ENCODE measurements at regions not wholly inside any gene's neighbourhood (a gene's known extent, or its start where the extent isn't known, plus 50 kb on each side); places are given as distances from the start of the nearest gene placed in this dataset.

DNA sequence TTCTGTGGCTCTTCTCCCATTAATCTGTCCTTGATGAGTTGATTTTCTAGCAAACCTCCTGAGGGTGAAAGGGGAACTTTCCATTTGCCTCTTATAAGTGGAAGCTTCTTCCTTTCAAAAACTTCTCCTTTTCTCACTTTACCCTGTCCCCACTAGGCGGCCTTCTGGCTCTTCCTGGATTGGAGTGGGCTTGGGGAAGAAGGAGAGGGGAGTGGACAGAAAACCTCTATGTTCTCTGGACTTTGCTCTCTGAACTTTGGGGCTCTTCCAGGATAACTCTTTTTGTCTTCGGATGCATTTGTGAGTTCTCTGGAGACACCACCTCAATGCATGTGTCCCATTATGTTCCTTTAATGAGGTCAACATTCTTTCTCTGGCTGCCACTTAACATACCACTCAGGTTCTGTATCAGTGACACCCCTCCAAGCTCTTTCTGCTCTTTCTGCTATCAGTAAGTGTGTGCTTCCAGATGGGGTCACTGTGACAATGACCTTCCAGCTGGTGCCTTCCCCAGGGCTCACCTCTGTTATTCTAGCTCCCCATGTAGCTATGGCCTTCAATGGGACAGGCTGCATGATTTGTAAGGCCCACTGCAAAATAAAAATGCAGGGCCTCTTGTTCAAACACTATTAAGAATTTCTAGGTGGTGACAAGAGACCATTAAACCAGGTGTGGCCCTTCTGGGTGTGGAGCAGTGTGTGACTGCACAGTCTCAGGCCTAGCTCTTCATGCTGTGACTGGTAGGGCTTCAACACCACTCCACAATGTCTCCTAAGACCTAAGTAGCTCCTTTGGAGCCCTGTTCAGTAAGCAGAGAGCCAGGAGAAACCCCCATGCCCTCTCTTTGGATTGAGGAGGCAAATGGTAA is 389.2 kb downstream of the EFNB2 start:
- Mint-ChIP-seq H3K4me3 (no peak overlapping the region), H3K27me3 (ENCODE audit: insufficient read depth) (peaks cover 2% of the 10 kb centered on the region; the same call in 1 of the 2 replicates), H3K9me3 (no peaks in the 10 kb centered on the region), H3K36me3 (ENCODE audit: low read depth) (peaks cover 17% of the 10 kb centered on the region), H3K27ac (no peak overlapping the region), H3K4me1 (ENCODE audit: low read depth) (peaks cover 44% of the 10 kb centered on the region)
- TF ChIP-seq, protein P1, sequence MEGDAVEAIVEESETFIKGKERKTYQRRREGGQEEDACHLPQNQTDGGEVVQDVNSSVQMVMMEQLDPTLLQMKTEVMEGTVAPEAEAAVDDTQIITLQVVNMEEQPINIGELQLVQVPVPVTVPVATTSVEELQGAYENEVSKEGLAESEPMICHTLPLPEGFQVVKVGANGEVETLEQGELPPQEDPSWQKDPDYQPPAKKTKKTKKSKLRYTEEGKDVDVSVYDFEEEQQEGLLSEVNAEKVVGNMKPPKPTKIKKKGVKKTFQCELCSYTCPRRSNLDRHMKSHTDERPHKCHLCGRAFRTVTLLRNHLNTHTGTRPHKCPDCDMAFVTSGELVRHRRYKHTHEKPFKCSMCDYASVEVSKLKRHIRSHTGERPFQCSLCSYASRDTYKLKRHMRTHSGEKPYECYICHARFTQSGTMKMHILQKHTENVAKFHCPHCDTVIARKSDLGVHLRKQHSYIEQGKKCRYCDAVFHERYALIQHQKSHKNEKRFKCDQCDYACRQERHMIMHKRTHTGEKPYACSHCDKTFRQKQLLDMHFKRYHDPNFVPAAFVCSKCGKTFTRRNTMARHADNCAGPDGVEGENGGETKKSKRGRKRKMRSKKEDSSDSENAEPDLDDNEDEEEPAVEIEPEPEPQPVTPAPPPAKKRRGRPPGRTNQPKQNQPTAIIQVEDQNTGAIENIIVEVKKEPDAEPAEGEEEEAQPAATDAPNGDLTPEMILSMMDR (IDR thresholded peaks at IDR 0.05), result 0 out of 2 replicates have a peak, but pooled peaks have one; percentile 12
- DNase-seq, result no peak

DNA sequence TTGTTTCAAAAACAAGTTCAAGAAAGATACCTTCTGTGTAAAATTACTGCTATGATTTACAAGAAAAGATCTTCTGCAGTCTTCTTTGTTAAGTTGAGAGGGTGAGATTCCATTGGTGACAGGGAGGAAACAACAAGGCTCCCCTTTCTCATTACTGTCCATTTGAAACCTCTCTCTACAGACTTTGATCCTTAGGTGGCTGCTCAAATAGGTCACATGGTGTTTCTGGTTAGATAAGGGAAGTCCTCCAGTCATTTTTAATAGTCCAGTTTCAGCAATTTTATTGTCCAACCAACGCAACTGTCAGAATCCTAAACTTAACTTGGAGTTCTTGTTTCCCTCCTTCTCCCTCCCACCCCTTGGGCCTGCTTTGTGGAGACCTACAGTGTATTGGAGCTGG is 390.4 kb downstream of the EFNB2 start:
- Mint-ChIP-seq H3K27me3 (ENCODE audit: insufficient read depth) (0 out of 2 replicates have a peak, but pooled peaks cover 2% of the 10 kb centered on the region), H3K9me3 (no peaks in the 10 kb centered on the region), H3K36me3 (ENCODE audit: low read depth) (peaks cover 13% of the 10 kb centered on the region), H3K27ac (no peak overlapping the region), H3K4me1 (ENCODE audit: low read depth) (peaks cover 32% of the 10 kb centered on the region), H3K4me3 (no peak overlapping the region)
- no peak for DNase-seq
- TF ChIP-seq, protein P1 (IDR thresholded peaks at IDR 0.05), result no peak

DNA sequence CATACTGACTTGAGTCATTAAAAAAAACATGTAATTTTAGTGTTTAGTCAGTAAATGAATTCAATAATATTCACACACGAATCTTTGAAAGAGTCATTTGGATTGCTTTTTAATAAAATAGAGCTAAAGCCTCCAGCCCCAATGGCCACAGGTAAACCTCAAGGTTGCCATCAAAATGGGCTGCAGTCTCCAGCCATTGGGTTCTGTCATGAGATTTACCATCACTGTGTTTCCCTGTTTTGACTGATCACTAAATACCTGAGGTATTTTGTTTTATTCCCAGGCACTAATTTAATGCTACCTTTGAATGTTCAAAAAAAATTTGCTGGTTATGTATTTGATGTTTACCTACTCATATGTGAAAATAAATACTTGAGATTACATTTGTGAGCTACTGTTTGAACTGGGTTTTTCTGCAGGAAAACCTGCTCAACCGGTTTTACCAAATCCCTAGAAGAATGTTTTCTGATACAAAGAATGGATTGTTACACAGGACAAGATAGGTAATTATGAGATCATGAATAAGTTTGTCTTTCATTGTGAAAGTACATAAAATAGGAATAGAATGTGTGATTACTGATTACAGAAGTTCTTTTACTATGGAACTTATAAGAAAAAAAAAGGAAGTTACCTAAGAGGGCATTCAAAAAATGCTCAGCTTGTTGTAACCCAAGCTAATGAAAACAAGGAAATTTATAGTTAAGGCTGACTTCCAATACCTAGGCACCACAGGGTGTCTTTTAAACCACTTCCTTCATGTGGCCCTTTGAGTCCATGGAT is 391.3 kb downstream of the EFNB2 start:
- Mint-ChIP-seq H3K27ac (no peak overlapping the region), H3K4me3 (no peak overlapping the region), H3K36me3 (ENCODE audit: low read depth) (peaks cover 13% of the 10 kb centered on the region), H3K9me3 (no peaks in the 10 kb centered on the region), H3K27me3 (ENCODE audit: insufficient read depth) (0 out of 2 replicates have a peak, but pooled peaks cover 2% of the 10 kb centered on the region), H3K4me1 (ENCODE audit: low read depth) (peaks cover 31% of the 10 kb centered on the region)
- DNase-seq, result no peak
- TF ChIP-seq, protein P1 (IDR thresholded peaks at IDR 0.05), result no peak

DNA sequence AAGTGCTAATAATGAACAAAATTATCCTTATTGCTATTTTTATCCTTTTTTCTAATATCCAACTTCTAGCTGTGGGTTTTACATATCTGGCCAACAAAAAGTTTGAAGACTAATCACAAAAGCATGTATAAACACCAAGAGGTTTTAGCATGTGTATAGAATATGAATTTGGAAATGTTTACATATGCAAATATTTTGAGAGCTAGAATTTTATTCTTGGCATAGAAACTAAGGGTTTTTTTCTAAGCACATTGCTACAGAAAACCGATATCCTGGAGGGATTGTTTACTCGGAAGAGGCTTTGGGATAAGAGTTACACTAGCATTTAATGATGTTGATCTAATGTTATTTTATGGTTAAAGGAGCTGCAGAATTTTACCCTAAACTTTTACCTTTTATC is 392.1 kb downstream of the EFNB2 start:
- DNase-seq, result no peak
- no peaks in the 10 kb centered on the region for H3K9me3 Mint-ChIP-seq
- 0 out of 2 replicates have a peak, but pooled peaks cover 2% of the 10 kb centered on the region for H3K27me3 Mint-ChIP-seq (ENCODE audit: insufficient read depth)
- peaks cover 32% of the 10 kb centered on the region for H3K4me1 Mint-ChIP-seq (ENCODE audit: low read depth)
- TF ChIP-seq, protein P1 (IDR thresholded peaks at IDR 0.05), result no peak
- no peak overlapping the region for H3K27ac Mint-ChIP-seq
- H3K36me3 Mint-ChIP-seq (ENCODE audit: low read depth), result peaks cover 13% of the 10 kb centered on the region
- no peak overlapping the region for H3K4me3 Mint-ChIP-seq

DNA sequence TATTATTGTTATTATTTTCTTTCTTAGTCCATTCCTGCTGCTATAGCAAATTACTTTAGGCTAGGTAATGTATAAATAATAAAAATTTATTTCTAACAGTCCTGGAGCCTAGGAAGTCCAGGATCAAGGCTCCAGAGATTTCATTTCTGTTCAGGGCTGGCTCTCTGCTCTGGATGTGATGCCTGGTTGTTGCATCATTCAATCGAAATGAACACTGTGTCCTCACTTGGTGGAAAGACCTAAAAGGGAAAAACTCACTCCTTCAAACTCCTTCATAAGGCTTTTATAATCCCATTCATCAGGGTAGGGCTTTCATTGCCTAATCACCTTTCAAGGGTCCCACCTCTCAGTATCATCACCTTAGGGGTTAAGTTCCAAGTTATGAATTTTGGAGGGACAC is 395.0 kb downstream of the EFNB2 start:
- TF ChIP-seq, protein P1 (IDR thresholded peaks at IDR 0.05), result no peak
- H3K4me3 Mint-ChIP-seq, result no peak overlapping the region
- H3K4me1 Mint-ChIP-seq (ENCODE audit: low read depth), result peaks cover 32% of the 10 kb centered on the region
- peaks cover 3% of the 10 kb centered on the region; the same call in 1 of the 2 replicates for H3K36me3 Mint-ChIP-seq (ENCODE audit: low read depth)
- no peak for DNase-seq
- no peak overlapping the region for H3K27ac Mint-ChIP-seq
- H3K27me3 Mint-ChIP-seq (ENCODE audit: insufficient read depth), result no peaks in the 10 kb centered on the region
- no peaks in the 10 kb centered on the region for H3K9me3 Mint-ChIP-seq
